GM19452 (cell line): ENCODE measurements at regions not wholly inside any gene's neighbourhood (a gene's known extent, or its start where the extent isn't known, plus 50 kb on each side); places are given as distances from the start of the nearest gene placed in this dataset.
"Not testable (repeated sequence)": the region's sequence is repeated elsewhere in the genome, so short reads cannot be mapped to it uniquely, and the experiment has no call there.

Experiments used
- ATAC-seq: cut with Tn5 transposase; IDR thresholded peaks from one replicate; pipeline ENCODE4 v1.9.1; 2021; ENCODE audit not compliant: unreplicated experiment

- ATAC-seq: no peak
These were observed 93.1 kb downstream of the OLIG3 start for GRCh38 chr6:137401088-137401487.

GRCh38 chr6:137399881-137400443, 94.2 kb downstream of the OLIG3 start:
- ATAC-seq: no peak

- no peak for ATAC-seq
These were observed 98.9 kb downstream of the OLIG3 start for GRCh38 chr6:137395316-137395715.

- ATAC-seq: no peak
These were observed 103.0 kb downstream of the OLIG3 start for GRCh38 chr6:137391061-137391814.

GRCh38 chr6:137390334-137390733, 103.9 kb downstream of the OLIG3 start:
- no peak for ATAC-seq

GRCh38 chr6:137389150-137389704, 105.0 kb downstream of the OLIG3 start:
- peak; percentile 56 for ATAC-seq

- ATAC-seq: no peak
These were observed 107.0 kb downstream of the OLIG3 start for GRCh38 chr6:137387096-137387764.

GRCh38 chr6:137383287-137383686, 110.9 kb downstream of the OLIG3 start:
- not testable (repeated sequence) for ATAC-seq

- no peak for ATAC-seq
These were observed 116.2 kb downstream of the OLIG3 start for GRCh38 chr6:137378090-137378369.

- no peak for ATAC-seq
These were observed 120.9 kb downstream of the OLIG3 start for GRCh38 chr6:137373296-137373695.

- no peak for ATAC-seq
These were observed 121.7 kb downstream of the OLIG3 start for GRCh38 chr6:137372532-137372931.

- ATAC-seq: no peak
These were observed 122.6 kb downstream of the OLIG3 start for GRCh38 chr6:137371634-137372016.

- no peak for ATAC-seq
These were observed 123.1 kb downstream of the OLIG3 start for GRCh38 chr6:137370871-137371633.

GRCh38 chr6:137369136-137369535, 125.1 kb downstream of the OLIG3 start:
- no peak for ATAC-seq

GRCh38 chr6:137365707-137366437, 128.3 kb downstream of the OLIG3 start:
- no peak for ATAC-seq

- no peak for ATAC-seq
These were observed 130.4 kb downstream of the OLIG3 start for GRCh38 chr6:137363805-137364138.

GRCh38 chr6:137362878-137363804, 131.1 kb downstream of the OLIG3 start:
- no peak for ATAC-seq

- ATAC-seq: no peak
These were observed 132.5 kb downstream of the OLIG3 start for GRCh38 chr6:137361701-137362100.

- ATAC-seq: no peak
These were observed 135.9 kb downstream of the OLIG3 start for GRCh38 chr6:137358273-137358672.

GRCh38 chr6:137357948-137358266, 136.3 kb downstream of the OLIG3 start:
- ATAC-seq: no peak
